ENCODE measurements at regions not wholly inside any gene's neighbourhood (a gene's known extent, or its start where the extent isn't known, plus 50 kb on each side); places are given as distances from the start of the nearest gene placed in this dataset.

GRCh38 chr1:73759011-73759410 lies 439.0 kb downstream of the LRRIQ3 start:
- Histone ChIP-seq H3K27ac (no peak overlapping the region), H3K9me3 (no peaks in the 10 kb centered on the region), H3K4me1 (no peaks in the 10 kb centered on the region), H3K4me3 (no peak overlapping the region), H3K4me2 (no peak overlapping the region)
- DNase-seq (ENCODE audit: low read depth in 1 of 2, low spot score in 1 of 2): no peak
- ATAC-seq: no peak
- TF ChIP-seq HDAC2 (IDR thresholded peaks at IDR 0.05) (no peak), POLR2A (IDR thresholded peaks at IDR 0.05; ENCODE audit: low read length) (no peak), ZFP36 (IDR thresholded peaks at IDR 0.05; ENCODE audit: borderline replicate concordance, partially characterized antibody) (no peak), CHD4 (IDR thresholded peaks at IDR 0.05; ENCODE audit: borderline replicate concordance) (no peak), EHMT2 (IDR thresholded peaks at IDR 0.05; ENCODE audit: low read depth) (no peak), BCL3 (IDR thresholded peaks at IDR 0.05) (no peak), ZC3H11A (IDR thresholded peaks at IDR 0.05) (no peak), KDM1A (IDR thresholded peaks at IDR 0.05; ENCODE audit: low read depth) (no peak), CHD2 (IDR thresholded peaks at IDR 0.05; ENCODE audit: low read length, partially characterized antibody) (no peak), ELK1 (IDR thresholded peaks at IDR 0.05; ENCODE audit: low read depth, low read length) (no peak), HOXB5 (CRISPR knock-in tag; IDR thresholded peaks at IDR 0.05) (no peak), RAD21 (conservative IDR thresholded peaks at IDR 0.05 in 1 of 2, IDR thresholded peaks at IDR 0.05 in 1 of 2) (no peak), RNF2 (IDR thresholded peaks at IDR 0.05; ENCODE audit: borderline replicate concordance, low read depth) (no peak), HOXA7 (CRISPR knock-in tag; IDR thresholded peaks at IDR 0.05) (no peak), HOXB13 (CRISPR knock-in tag; IDR thresholded peaks at IDR 0.05; ENCODE audit: low read depth) (no peak), HEYL (CRISPR knock-in tag; IDR thresholded peaks at IDR 0.05) (no peak), ATOH8 (CRISPR knock-in tag; IDR thresholded peaks at IDR 0.05; ENCODE audit: low read depth) (no peak), ZNF302 (CRISPR knock-in tag; IDR thresholded peaks at IDR 0.05) (no peak), MAFK (IDR thresholded peaks at IDR 0.05; ENCODE audit: partially characterized antibody) (no peak), FOSL2 (IDR thresholded peaks at IDR 0.05) (no peak), FOSL2 (CRISPR knock-in tag; IDR thresholded peaks at IDR 0.05) (no peak)
- WGBS (ENCODE audit: missing lambda C conversion rate): 10% methylated on average over 1 of the region's 1 CpG
- ChIA-PET POLR2A (no interaction called here), CTCF (no interaction called here)
- no peak for FAIRE-seq

GRCh38 chr1:73756817-73757216 lies 441.2 kb downstream of the LRRIQ3 start:
- H3K4me2 ChIP-seq: no peak overlapping the region
- DNase-seq (ENCODE audit: low read depth in 1 of 2, low spot score in 1 of 2) (no peak), FAIRE-seq (no peak), ATAC-seq (no peak)
- no peak for TF ChIP-seq ZSCAN20 (CRISPR knock-in tag; IDR thresholded peaks at IDR 0.05)
- TF ChIP-seq MAFK (IDR thresholded peaks at IDR 0.05; ENCODE audit: partially characterized antibody): peak; percentile 64
- no peak for TF ChIP-seq HES2 (IDR thresholded peaks at IDR 0.05)
- TF ChIP-seq TFCP2L1 (CRISPR knock-in tag; IDR thresholded peaks at IDR 0.05): no peak
- POLR2A ChIA-PET: no interaction called here
- WGBS (ENCODE audit: missing lambda C conversion rate): 9% methylated on average over 2 of the region's 2 CpGs
- H3K27ac ChIP-seq: no peak overlapping the region
- no peak overlapping the region for H3K4me3 ChIP-seq
- no peaks in the 10 kb centered on the region for H3K9me3 ChIP-seq
- H3K4me1 ChIP-seq: no peaks in the 10 kb centered on the region
- CTCF ChIA-PET: no interaction called here

- WGBS (ENCODE audit: missing lambda C conversion rate): 10% methylated on average over 2 of the region's 2 CpGs
- FAIRE-seq: no peak
Observed at GRCh38 chr1:73755649-73756048, 442.3 kb downstream of the LRRIQ3 start.

More at GRCh38 chr1:73755649-73756048, 442.3 kb downstream of the LRRIQ3 start:
- Histone ChIP-seq H3K27ac (no peak overlapping the region), H3K4me1 (no peaks in the 10 kb centered on the region), H3K4me2 (no peak overlapping the region), H3K4me3 (no peak overlapping the region), H3K9me3 (no peaks in the 10 kb centered on the region)
- ChIA-PET CTCF (no interaction called here), POLR2A (no interaction called here)
- TF ChIP-seq POLR2AphosphoS2 (conservative IDR thresholded peaks at IDR 0.05; ENCODE audit: low read length): no peak
- TF ChIP-seq ATOH8 (CRISPR knock-in tag; IDR thresholded peaks at IDR 0.05; ENCODE audit: low read depth): no peak
- no peak for TF ChIP-seq REST (IDR thresholded peaks at IDR 0.05)
- no peak for TF ChIP-seq BCL3 (IDR thresholded peaks at IDR 0.05)
- no peak for TF ChIP-seq MAFK (IDR thresholded peaks at IDR 0.05; ENCODE audit: partially characterized antibody)
- no peak for TF ChIP-seq SMC3 (IDR thresholded peaks at IDR 0.05)
- DNase-seq (ENCODE audit: low read depth in 1 of 2, low spot score in 1 of 2) (no peak), ATAC-seq (no peak)
